GM10266 (cell line): ENCODE measurements at regions not wholly inside any gene's neighbourhood (a gene's known extent, or its start where the extent isn't known, plus 50 kb on each side); places are given as distances from the start of the nearest gene placed in this dataset.

Experiments used
- DNase-seq: peaks from one replicate; pipeline ENCODE4 v3.0.0; 2012; ENCODE audit errors: extremely low spot score
- CTCF ChIP-seq: IDR thresholded peaks from 2 replicates; pipeline ENCODE4 v1.5.1; 2012; ENCODE audit warnings: mild to moderate bottlenecking, low read depth; ENCODE audit not compliant: control insufficient read depth, insufficient read depth; ENCODE audit errors: missing control alignments

- TF ChIP-seq CTCF, result no peak
- no peak for DNase-seq
These were observed 601.4 kb downstream of the ZEB2 start for GRCh38 chr2:143918465-143918989.

- TF ChIP-seq CTCF, result no peak
- no peak for DNase-seq
These were observed 603.1 kb downstream of the ZEB2 start for GRCh38 chr2:143916781-143917180.

- TF ChIP-seq CTCF, result no peak
- no peak for DNase-seq
These were observed 610.2 kb downstream of the ZEB2 start for GRCh38 chr2:143909577-143910353.

DNA sequence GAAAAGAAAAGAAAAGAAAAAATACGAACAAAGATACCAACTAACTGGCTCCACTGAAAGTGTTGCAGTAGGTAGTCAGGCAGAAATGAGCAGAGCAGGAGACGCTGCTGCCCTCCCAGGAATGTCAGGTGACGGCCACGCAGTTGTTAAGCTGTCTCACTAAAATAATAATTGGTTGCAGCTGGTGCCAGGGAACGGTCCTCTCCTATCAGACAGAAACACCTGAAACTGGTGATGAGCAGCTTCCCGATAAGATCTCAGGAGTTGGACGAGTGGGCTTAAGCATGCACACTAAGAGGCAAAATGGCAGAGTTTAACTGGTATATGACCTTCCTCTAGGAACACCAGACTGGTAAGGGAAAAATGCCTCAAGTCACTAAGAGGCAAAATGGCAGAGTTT lies 611.1 kb downstream of the ZEB2 start:
- no peak for TF ChIP-seq CTCF
- DNase-seq, result no peak

- TF ChIP-seq CTCF, result no peak
- DNase-seq, result no peak
These were observed 612.1 kb downstream of the ZEB2 start for GRCh38 chr2:143907801-143908200.

GRCh38 chr2:143906850-143907249 lies 613.1 kb downstream of the ZEB2 start:
- no peak for TF ChIP-seq CTCF
- DNase-seq, result no peak

- no peak for TF ChIP-seq CTCF
- no peak for DNase-seq
These were observed 614.3 kb downstream of the ZEB2 start for GRCh38 chr2:143905587-143905986.
